ENCODE measurements at regions not wholly inside any gene's neighbourhood (a gene's known extent, or its start where the extent isn't known, plus 50 kb on each side); places are given as distances from the start of the nearest gene placed in this dataset.

DNA sequence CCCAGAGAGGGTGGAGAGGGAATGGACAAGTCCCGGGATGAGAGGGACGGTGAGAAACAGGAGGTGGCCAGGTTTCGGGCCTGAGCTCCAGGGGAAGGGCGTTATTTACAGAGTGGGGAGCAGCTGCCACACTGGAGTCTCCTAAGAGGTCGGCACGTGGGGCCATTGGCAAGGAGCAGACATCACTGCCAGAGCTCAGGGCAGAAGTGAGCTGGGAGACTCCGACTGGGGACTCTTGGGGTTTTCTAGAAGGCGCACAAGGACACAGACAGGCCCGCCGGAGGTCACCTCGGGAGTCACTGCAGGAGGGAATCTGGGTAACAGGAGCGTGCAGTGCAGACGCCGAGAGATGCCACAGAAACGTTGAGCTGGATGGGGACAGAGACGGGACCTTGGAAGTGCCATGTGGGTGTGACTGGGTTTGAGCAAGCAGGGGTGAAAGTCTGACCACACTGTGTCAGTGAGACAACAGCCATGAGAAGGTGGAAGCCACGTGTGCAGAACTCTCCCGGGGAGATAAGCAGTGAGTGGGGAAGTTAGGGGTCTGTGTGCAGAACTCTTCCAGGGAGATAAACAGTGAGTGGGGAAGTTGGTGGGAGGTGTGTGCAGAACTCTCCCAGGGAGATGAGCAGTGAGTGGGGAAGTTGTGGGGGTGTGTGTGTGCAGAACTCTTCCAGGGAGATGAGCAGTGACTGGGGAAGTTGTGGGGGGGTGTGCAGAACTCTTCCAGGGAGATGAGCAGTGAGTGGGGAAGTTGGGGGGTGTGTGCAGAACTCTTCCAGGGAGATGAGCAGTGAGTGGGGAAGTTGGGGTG, 187.5 kb downstream of the SHANK2 start:
- DNase-seq (ENCODE audit: low read depth), result no peak
- H3K4me3 ChIP-seq (ENCODE audit: low read depth, low read length), result no peak overlapping the region
- TF ChIP-seq, protein P1, sequence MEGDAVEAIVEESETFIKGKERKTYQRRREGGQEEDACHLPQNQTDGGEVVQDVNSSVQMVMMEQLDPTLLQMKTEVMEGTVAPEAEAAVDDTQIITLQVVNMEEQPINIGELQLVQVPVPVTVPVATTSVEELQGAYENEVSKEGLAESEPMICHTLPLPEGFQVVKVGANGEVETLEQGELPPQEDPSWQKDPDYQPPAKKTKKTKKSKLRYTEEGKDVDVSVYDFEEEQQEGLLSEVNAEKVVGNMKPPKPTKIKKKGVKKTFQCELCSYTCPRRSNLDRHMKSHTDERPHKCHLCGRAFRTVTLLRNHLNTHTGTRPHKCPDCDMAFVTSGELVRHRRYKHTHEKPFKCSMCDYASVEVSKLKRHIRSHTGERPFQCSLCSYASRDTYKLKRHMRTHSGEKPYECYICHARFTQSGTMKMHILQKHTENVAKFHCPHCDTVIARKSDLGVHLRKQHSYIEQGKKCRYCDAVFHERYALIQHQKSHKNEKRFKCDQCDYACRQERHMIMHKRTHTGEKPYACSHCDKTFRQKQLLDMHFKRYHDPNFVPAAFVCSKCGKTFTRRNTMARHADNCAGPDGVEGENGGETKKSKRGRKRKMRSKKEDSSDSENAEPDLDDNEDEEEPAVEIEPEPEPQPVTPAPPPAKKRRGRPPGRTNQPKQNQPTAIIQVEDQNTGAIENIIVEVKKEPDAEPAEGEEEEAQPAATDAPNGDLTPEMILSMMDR (IDR thresholded peaks at IDR 0.05; ENCODE audit: control insufficient read depth, extremely low read depth, insufficient read depth), result no peak

DNA sequence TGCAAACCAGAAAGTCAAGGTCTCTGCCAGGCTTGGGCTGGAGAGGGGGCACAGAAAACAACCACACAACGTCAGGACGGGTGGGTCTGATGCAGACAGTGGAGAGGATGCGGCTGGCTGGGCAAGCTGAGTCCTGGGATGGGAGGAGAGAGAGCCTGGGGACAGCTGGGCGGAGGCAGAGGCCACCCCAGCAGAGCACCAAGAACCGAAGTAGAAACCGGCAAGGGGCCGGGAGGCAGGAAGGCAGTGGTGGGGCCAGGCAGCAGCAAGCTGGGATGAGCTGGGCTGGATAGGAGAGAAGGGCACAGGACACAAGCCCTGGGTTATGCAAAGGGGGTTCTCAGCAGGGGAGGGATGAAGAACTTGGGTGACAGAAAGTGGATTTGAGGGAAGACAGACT, 188.2 kb downstream of the SHANK2 start:
- H3K4me3 ChIP-seq (ENCODE audit: low read depth, low read length), result no peak overlapping the region
- no peak for DNase-seq (ENCODE audit: low read depth)
- TF ChIP-seq, protein P1 (IDR thresholded peaks at IDR 0.05; ENCODE audit: control insufficient read depth, extremely low read depth, insufficient read depth), result no peak

- no peak for DNase-seq (ENCODE audit: low read depth)
- TF ChIP-seq, protein P1 (IDR thresholded peaks at IDR 0.05; ENCODE audit: control insufficient read depth, extremely low read depth, insufficient read depth), result no peak
- H3K4me3 ChIP-seq (ENCODE audit: low read depth, low read length), result no peak overlapping the region
Measured at GRCh38 chr11:71063129-71063528, 189.2 kb downstream of the SHANK2 start.

DNA sequence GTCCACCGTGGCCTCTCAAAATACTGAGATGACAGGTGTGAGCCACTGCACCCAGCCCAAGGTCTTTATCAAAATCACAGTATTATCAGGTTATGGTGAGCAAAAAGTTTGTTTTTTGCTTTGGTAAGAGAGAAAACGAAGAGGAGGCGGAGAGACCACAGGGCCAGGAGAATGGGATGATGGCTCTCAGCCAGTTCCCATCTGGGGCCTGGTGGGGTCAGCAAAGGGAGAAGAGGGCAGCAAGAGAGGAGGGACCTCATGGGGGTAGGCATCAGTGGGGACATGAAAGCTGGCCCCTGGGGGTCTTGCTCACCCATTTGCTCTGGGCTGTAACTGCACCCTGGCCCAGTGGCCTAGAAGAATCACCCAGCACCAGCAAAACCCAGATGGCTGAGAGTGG, 190.2 kb downstream of the SHANK2 start:
- DNase-seq (ENCODE audit: low read depth), result no peak

GRCh38 chr11:71060391-71060791, 192.0 kb downstream of the SHANK2 start:
- TF ChIP-seq, protein P1 (IDR thresholded peaks at IDR 0.05; ENCODE audit: control insufficient read depth, extremely low read depth, insufficient read depth), result no peak
- H3K4me3 ChIP-seq (ENCODE audit: low read depth, low read length), result no peak overlapping the region
- DNase-seq (ENCODE audit: low read depth), result no peak

More for the DNA sequence above, 190.2 kb downstream of the SHANK2 start:
- TF ChIP-seq, protein P1 (IDR thresholded peaks at IDR 0.05; ENCODE audit: control insufficient read depth, extremely low read depth, insufficient read depth), result no peak
- H3K4me3 ChIP-seq (ENCODE audit: low read depth, low read length), result no peak overlapping the region

DNA sequence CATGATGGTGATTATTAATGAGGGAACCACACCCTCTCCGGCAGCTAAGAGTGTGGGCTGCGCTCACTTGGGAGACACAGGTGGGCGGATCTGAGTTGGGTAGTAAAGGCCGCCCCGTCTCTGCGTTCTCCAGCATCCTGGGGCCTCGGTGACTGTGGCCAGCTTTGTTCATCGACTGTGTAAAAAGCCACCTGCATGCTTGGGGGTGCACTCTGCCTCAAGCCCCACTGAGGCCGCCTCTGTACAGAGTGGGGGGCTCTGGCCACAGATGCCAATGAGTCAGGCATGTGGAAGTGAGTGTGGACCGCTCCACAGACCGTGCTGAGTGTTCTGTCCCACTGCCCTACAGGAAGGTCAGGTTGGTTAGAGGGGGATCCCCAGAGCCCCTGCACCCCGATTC, 192.7 kb downstream of the SHANK2 start:
- TF ChIP-seq, protein P1 (IDR thresholded peaks at IDR 0.05; ENCODE audit: control insufficient read depth, extremely low read depth, insufficient read depth), result no peak
- DNase-seq (ENCODE audit: low read depth), result no peak
- no peak overlapping the region for H3K4me3 ChIP-seq (ENCODE audit: low read depth, low read length)

DNA sequence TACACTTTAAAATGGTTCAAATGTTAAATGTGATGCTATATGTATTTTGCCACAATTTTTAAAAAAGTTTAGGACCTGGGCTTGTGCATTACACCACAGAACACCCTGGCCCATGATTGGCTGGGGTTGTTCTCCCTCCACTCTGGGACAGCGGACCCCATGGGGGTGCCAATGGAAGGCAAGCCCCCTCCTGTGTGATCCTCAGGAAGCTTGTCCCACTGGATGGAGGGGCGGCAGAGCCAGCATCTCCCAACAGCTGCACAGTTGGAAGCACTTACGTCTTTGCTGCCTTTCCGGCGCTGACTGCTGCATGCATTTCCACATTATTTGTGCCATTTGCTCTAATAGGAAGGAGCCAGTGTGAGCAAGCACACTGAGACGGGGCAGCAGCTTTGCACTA, 196.5 kb downstream of the SHANK2 start:
- H3K4me3 ChIP-seq (ENCODE audit: low read depth, low read length), result no peak overlapping the region
- DNase-seq (ENCODE audit: low read depth), result no peak
- TF ChIP-seq, protein P1 (IDR thresholded peaks at IDR 0.05; ENCODE audit: control insufficient read depth, extremely low read depth, insufficient read depth), result no peak
